Suprapubic skin (tissue), 3 donors: ENCODE measurements at regions not wholly inside any gene's neighbourhood (a gene's known extent, or its start where the extent isn't known, plus 50 kb on each side); places are given as distances from the start of the nearest gene placed in this dataset.

Source experiments
- POLR2AphosphoS5 ChIP-seq, 3 donors: sonication (generic); formaldehyde crosslinking; IDR thresholded peaks; one replicate each; pipeline ENCODE4 v1.6.1; 2017; ENCODE audit warnings: antibody characterized with exemption in 3 of 3
- TF ChIP-seq, protein P1 (sequence below), 2 donors: fragments of 200-600 bp in 1 of 2; fragments of 450-650 bp in 1 of 2; sonication (generic) in 1 of 2; IDR thresholded peaks; one replicate each; pipeline ENCODE4 v1.5.1; 2016 to 2019; ENCODE audit warnings: antibody characterized with exemption in 2 of 2, mild to moderate bottlenecking in 1 of 2, moderate library complexity in 1 of 2

DNA sequence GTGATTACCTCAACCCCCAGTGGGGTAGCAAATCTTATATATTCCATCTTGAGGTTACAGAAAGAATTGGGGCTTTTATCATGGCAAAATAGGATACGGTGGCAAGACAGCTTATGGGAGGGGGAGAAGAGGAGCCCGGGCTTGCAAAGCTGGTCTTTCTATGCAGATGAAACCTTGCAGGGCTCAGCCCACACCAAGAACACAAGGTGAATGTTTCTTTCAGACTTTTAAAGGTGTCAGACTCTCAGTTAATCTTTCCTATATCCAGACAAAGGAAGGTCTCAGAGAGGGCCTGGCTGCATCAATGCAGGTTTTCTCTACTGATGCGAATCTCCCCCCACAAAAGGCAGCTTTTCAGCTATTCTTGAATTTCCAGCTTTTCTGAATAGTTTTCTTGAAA lies 59.9 kb upstream of the WDR17 start:
- TF ChIP-seq, protein P1, sequence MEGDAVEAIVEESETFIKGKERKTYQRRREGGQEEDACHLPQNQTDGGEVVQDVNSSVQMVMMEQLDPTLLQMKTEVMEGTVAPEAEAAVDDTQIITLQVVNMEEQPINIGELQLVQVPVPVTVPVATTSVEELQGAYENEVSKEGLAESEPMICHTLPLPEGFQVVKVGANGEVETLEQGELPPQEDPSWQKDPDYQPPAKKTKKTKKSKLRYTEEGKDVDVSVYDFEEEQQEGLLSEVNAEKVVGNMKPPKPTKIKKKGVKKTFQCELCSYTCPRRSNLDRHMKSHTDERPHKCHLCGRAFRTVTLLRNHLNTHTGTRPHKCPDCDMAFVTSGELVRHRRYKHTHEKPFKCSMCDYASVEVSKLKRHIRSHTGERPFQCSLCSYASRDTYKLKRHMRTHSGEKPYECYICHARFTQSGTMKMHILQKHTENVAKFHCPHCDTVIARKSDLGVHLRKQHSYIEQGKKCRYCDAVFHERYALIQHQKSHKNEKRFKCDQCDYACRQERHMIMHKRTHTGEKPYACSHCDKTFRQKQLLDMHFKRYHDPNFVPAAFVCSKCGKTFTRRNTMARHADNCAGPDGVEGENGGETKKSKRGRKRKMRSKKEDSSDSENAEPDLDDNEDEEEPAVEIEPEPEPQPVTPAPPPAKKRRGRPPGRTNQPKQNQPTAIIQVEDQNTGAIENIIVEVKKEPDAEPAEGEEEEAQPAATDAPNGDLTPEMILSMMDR (IDR thresholded peaks at IDR 0.05): no peak
- TF ChIP-seq POLR2AphosphoS5 (IDR thresholded peaks at IDR 0.05): no peak
